ENCODE measurements at regions not wholly inside any gene's neighbourhood (a gene's known extent, or its start where the extent isn't known, plus 50 kb on each side); places are given as distances from the start of the nearest gene placed in this dataset.
A peak's percentile ranks its signal among the peaks of the same experiment; 100 is the strongest.

DNA sequence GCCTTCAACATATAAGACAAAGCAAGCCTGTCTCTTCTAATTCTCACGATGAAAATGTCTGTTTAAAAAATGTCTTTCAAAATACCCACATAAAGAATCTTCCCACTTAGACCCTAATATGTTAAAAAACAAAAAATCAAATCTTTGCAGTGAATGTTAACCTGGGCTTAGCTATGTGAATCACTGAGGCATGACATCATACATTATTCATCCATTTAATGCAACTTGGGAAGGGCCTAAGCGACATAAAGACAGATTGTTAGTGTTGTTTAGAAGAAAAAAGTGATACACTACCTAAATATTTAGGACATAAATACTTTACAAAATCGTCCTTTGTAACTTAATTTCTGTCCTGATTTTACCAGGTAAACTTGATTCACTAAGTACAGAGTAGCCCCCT lies 648.5 kb upstream of the NRP1 start:
- H3K9me3 ChIP-seq = no peaks in the 10 kb centered on the region
- H3K36me3 ChIP-seq = no peaks in the 10 kb centered on the region
- no peaks in the 10 kb centered on the region for H3K4me1 ChIP-seq
- WGBS, 5 donors = 57 to 65% (median 62%) methylated on average over 3 of the region's 3 CpGs
- H3K27ac ChIP-seq = no peak overlapping the region
- intact Hi-C loops (cut with DNase I; ENCODE audit: low total_unique reads) = no loop called here
- TF ChIP-seq POLR2A (IDR thresholded peaks at IDR 0.05) = no peak
- TF ChIP-seq CTCF (IDR thresholded peaks at IDR 0.05) = no peak
- TF ChIP-seq POLR2AphosphoS5 (IDR thresholded peaks at IDR 0.05) = no peak
- no peak for TF ChIP-seq EP300 (IDR thresholded peaks at IDR 0.05)
- H3K4me3 ChIP-seq = no peak overlapping the region
- no peaks in the 10 kb centered on the region for H3K27me3 ChIP-seq
- no peak for DNase-seq

DNA sequence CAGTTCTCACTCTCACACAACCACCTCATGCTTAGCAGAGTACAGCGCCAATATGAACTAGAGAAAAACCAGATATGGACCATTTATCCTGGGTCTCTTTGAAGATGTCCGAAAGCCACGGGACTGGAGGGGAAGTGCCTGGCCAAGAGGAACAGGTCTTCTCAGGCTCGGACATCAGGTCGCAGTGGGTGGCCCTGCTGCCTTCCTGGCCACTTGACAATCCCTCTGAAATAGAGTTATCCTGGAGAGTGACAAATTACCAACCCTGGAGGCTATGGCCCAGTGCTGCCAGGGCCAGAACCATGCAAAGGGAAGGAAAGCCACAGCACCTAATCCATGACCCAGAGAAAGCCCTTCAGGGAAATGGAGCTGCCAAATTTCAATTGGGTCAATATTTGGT lies 646.8 kb upstream of the NRP1 start:
- DNase-seq = no peak
- intact Hi-C loops (cut with DNase I; ENCODE audit: low total_unique reads) = no loop called here
- Histone ChIP-seq H3K4me3 (no peak overlapping the region), H3K4me1 (no peaks in the 10 kb centered on the region), H3K36me3 (no peaks in the 10 kb centered on the region), H3K9me3 (no peaks in the 10 kb centered on the region), H3K27ac (no peak overlapping the region), H3K27me3 (no peaks in the 10 kb centered on the region)
- WGBS, 5 donors = 81 to 96% (median 91%) methylated on average over 5 of the region's 5 CpGs
- TF ChIP-seq POLR2A (IDR thresholded peaks at IDR 0.05) (no peak), POLR2AphosphoS5 (IDR thresholded peaks at IDR 0.05) (no peak), CTCF (IDR thresholded peaks at IDR 0.05) (no peak), EP300 (IDR thresholded peaks at IDR 0.05) (no peak)

GRCh38 chr10:33979195-33979594 lies 644.7 kb upstream of the NRP1 start:
- 89 to 92% (median 90%) methylated on average over 6 of the region's 6 CpGs for WGBS, 5 donors
- H3K27me3 ChIP-seq = no peaks in the 10 kb centered on the region
- H3K4me3 ChIP-seq = no peak overlapping the region
- intact Hi-C loops (cut with DNase I; ENCODE audit: low total_unique reads) = no loop called here
- H3K36me3 ChIP-seq = no peaks in the 10 kb centered on the region
- DNase-seq = no peak
- H3K4me1 ChIP-seq = no peaks in the 10 kb centered on the region
- no peak for TF ChIP-seq EP300 (IDR thresholded peaks at IDR 0.05)
- TF ChIP-seq POLR2AphosphoS5 (IDR thresholded peaks at IDR 0.05) = no peak
- no peak for TF ChIP-seq CTCF (IDR thresholded peaks at IDR 0.05)
- TF ChIP-seq POLR2A (IDR thresholded peaks at IDR 0.05) = no peak
- no peak overlapping the region for H3K27ac ChIP-seq
- H3K9me3 ChIP-seq = no peaks in the 10 kb centered on the region

- Histone ChIP-seq H3K27me3 (no peaks in the 10 kb centered on the region), H3K36me3 (no peaks in the 10 kb centered on the region), H3K4me1 (no peaks in the 10 kb centered on the region), H3K9me3 (no peaks in the 10 kb centered on the region), H3K4me3 (no peak overlapping the region), H3K27ac (no peak overlapping the region)
- intact Hi-C loops (cut with DNase I; ENCODE audit: low total_unique reads) = no loop called here
- peak in 1 of 2 donors; percentile 12 for DNase-seq
- TF ChIP-seq POLR2A (IDR thresholded peaks at IDR 0.05) (no peak), POLR2AphosphoS5 (IDR thresholded peaks at IDR 0.05) (no peak), EP300 (IDR thresholded peaks at IDR 0.05) (no peak), CTCF (IDR thresholded peaks at IDR 0.05) (no peak)
- 72 to 88% (median 84%) methylated on average over 3 of the region's 3 CpGs for WGBS, 5 donors
Measured at GRCh38 chr10:33975481-33975880, 641.0 kb upstream of the NRP1 start.

Data from stomach (tissue), 8 donors.